H4 (cell line): ENCODE measurements at regions not wholly inside any gene's neighbourhood (a gene's known extent, or its start where the extent isn't known, plus 50 kb on each side); places are given as distances from the start of the nearest gene placed in this dataset.
"Not testable (repeated sequence)": the region's sequence is repeated elsewhere in the genome, so short reads cannot be mapped to it uniquely, and the experiment has no call there.

Experiments used
- DNase-seq: peaks from one replicate; pipeline ENCODE4 v3.0.0-alpha.2; 2015; ENCODE audit warnings: low spot score

- DNase-seq = no peak
These were observed 107.5 kb upstream of the PELI1 start for GRCh38 chr2:64251497-64252250.

GRCh38 chr2:64252251-64252978 lies 108.2 kb upstream of the PELI1 start:
- not testable (repeated sequence) for DNase-seq

- DNase-seq = not testable (repeated sequence)
These were observed 109.2 kb upstream of the PELI1 start for GRCh38 chr2:64253421-64253820.

- no peak for DNase-seq
These were observed 114.3 kb upstream of the PELI1 start for GRCh38 chr2:64258566-64258965.

GRCh38 chr2:64259312-64259711 lies 115.1 kb upstream of the PELI1 start:
- DNase-seq = no peak

GRCh38 chr2:64260093-64260803 lies 116.0 kb upstream of the PELI1 start:
- no peak for DNase-seq

- no peak for DNase-seq
These were observed 116.6 kb upstream of the PELI1 start for GRCh38 chr2:64260817-64261216.

- no peak for DNase-seq
These were observed 117.9 kb upstream of the PELI1 start for GRCh38 chr2:64262071-64262470.

- no peak for DNase-seq
These were observed 118.6 kb upstream of the PELI1 start for GRCh38 chr2:64262816-64263215.

- no peak for DNase-seq
These were observed 119.1 kb upstream of the PELI1 start for GRCh38 chr2:64263315-64263714.

- no peak for DNase-seq
These were observed 123.5 kb upstream of the PELI1 start for GRCh38 chr2:64267699-64268098.

GRCh38 chr2:64268330-64269048 lies 124.3 kb upstream of the PELI1 start:
- no peak for DNase-seq

- DNase-seq = peak; percentile 58
These were observed 129.5 kb upstream of the PELI1 start for GRCh38 chr2:64273524-64274398.

GRCh38 chr2:64274399-64275173 lies 130.4 kb upstream of the PELI1 start:
- DNase-seq = no peak

- no peak for DNase-seq
These were observed 130.9 kb upstream of the PELI1 start for GRCh38 chr2:64275174-64275466.

- DNase-seq = no peak
These were observed 132.3 kb upstream of the PELI1 start for GRCh38 chr2:64276417-64277095.

- DNase-seq = no peak
These were observed 133.1 kb upstream of the PELI1 start for GRCh38 chr2:64277101-64277849.

- not testable (repeated sequence) for DNase-seq
These were observed 136.6 kb upstream of the PELI1 start for GRCh38 chr2:64280812-64281211.

- no peak for DNase-seq
These were observed 138.9 kb upstream of the PELI1 start for GRCh38 chr2:64283006-64283570.
